OCI-LY1 (cell line): ENCODE measurements at regions not wholly inside any gene's neighbourhood (a gene's known extent, or its start where the extent isn't known, plus 50 kb on each side); places are given as distances from the start of the nearest gene placed in this dataset.

Experiments used
- CTCF ChIP-seq: fragments of 200-600 bp; sonication (generic), shearing (Covaris generic); IDR thresholded peaks from 2 replicates; pipeline ENCODE4 v1.5.1; 2017; ENCODE audit warnings: mild to moderate bottlenecking, antibody characterized with exemption, low read length, moderate library complexity, mixed read lengths
- EZH2 ChIP-seq: fragments of 200-600 bp; sonication (generic), shearing (Covaris generic); IDR thresholded peaks from 2 replicates; pipeline ENCODE4 v1.8.0; 2017; ENCODE audit warnings: borderline replicate concordance, mixed run types, mild to moderate bottlenecking, antibody characterized with exemption, low read length, moderate library complexity, mixed read lengths

- TF ChIP-seq CTCF (no peak), EZH2 (no peak)
Observed at GRCh38 chr22:35148866-35149548, 83.0 kb downstream of the ISX start.
